ENCODE measurements at regions not wholly inside any gene's neighbourhood (a gene's known extent, or its start where the extent isn't known, plus 50 kb on each side); places are given as distances from the start of the nearest gene placed in this dataset.

- peak; percentile 70 for TF ChIP-seq ATF3 (IDR thresholded peaks at IDR 0.05)
- TF ChIP-seq ATF3 (CRISPR knock-in tag; conservative IDR thresholded peaks at IDR 0.05): no peak
- no peak for TF ChIP-seq MXD1 (CRISPR knock-in tag; IDR thresholded peaks at IDR 0.05; ENCODE audit: borderline replicate concordance, poor library complexity, severe bottlenecking)
- no peak for TF ChIP-seq PTRF (tag; IDR thresholded peaks at IDR 0.05)
- TF ChIP-seq NCOA6 (IDR thresholded peaks at IDR 0.05): no peak
- TF ChIP-seq NFE2L1 (tag; IDR thresholded peaks at IDR 0.05; ENCODE audit: borderline replicate concordance, low read depth): peak; percentile 76
- TF ChIP-seq BRF2 (IDR thresholded peaks at IDR 0.05; ENCODE audit: borderline replicate concordance, insufficient read depth, insufficient read length): no peak
- peak; percentile 89 for TF ChIP-seq MAFG (tag; conservative IDR thresholded peaks at IDR 0.05)
- no peak for TF ChIP-seq NELFE (IDR thresholded peaks at IDR 0.05; ENCODE audit: insufficient read depth, insufficient read length)
- TF ChIP-seq CHD4 (IDR thresholded peaks at IDR 0.05; ENCODE audit: insufficient read depth, insufficient replicate concordance, low read depth, low read length, poor library complexity, severe bottlenecking): no peak
- TF ChIP-seq HSF4 (CRISPR knock-in tag; IDR thresholded peaks at IDR 0.05; ENCODE audit: borderline replicate concordance): no peak
- TF ChIP-seq DPF2 (IDR thresholded peaks at IDR 0.05): 0 out of 2 replicates have a peak, but pooled peaks have one; percentile 32
- no peak for TF ChIP-seq RNF2 (IDR thresholded peaks at IDR 0.05)
- TF ChIP-seq ZNF354B (CRISPR knock-in tag; IDR thresholded peaks at IDR 0.05): no peak
- TF ChIP-seq MAFF (IDR thresholded peaks at IDR 0.05; ENCODE audit: low read length): 0 out of 2 replicates have a peak, but pooled peaks have one; percentile 16
- TF ChIP-seq TRIM24 (IDR thresholded peaks at IDR 0.05): peak; percentile 45 to 46; a peak in 2 of 4 replicates
- TF ChIP-seq ZNF316 (IDR thresholded peaks at IDR 0.05): peak; percentile 76
- no peak for TF ChIP-seq ZNF707 (CRISPR knock-in tag; conservative IDR thresholded peaks at IDR 0.05)
- no peak for TF ChIP-seq ZBTB8A (IDR thresholded peaks at IDR 0.05; ENCODE audit: partially characterized antibody)
- TF ChIP-seq NFE2 (IDR thresholded peaks at IDR 0.05; ENCODE audit: low read depth): peak; percentile 67
- peak; percentile 66 for TF ChIP-seq FOSL1 (tag; conservative IDR thresholded peaks at IDR 0.05)
- TF ChIP-seq ZKSCAN8 (CRISPR knock-in tag; IDR thresholded peaks at IDR 0.05): no peak
- no peak for TF ChIP-seq POLR2H (tag; IDR thresholded peaks at IDR 0.05; ENCODE audit: low read depth)
- TF ChIP-seq ZNF444 (CRISPR knock-in tag; IDR thresholded peaks at IDR 0.05): no peak
Observed at GRCh38 chr3:6578526-6578925, 282.4 kb upstream of the GRM7 start (continued).
